Colonic mucosa (tissue), 4 donors: ENCODE measurements at regions not wholly inside any gene's neighbourhood (a gene's known extent, or its start where the extent isn't known, plus 50 kb on each side); places are given as distances from the start of the nearest gene placed in this dataset.

ENCODE experiments used
- DNase-seq: peaks from one replicate; pipeline ENCODE4 v3.0.0-alpha.2; 2020
- H3K27ac ChIP-seq: fragments of 200-600 bp; one replicate; pipeline ENCODE4 v1.8.0; 2021
- H3K27me3 ChIP-seq: fragments of 200-600 bp; one replicate; pipeline ENCODE4 v1.8.0; 2021
- H3K36me3 ChIP-seq: fragments of 200-600 bp; one replicate; pipeline ENCODE4 v1.8.0; 2021
- H3K4me1 ChIP-seq: fragments of 200-600 bp; one replicate; pipeline ENCODE4 v1.8.0; 2021; ENCODE audit warnings: mild to moderate bottlenecking
- H3K4me3 ChIP-seq: fragments of 200-600 bp; one replicate; pipeline ENCODE4 v1.8.0; 2021
- H3K9ac ChIP-seq, 2 donors: one replicate each; pipeline ENCODE4 v1.7.0; 2013; ENCODE audit warnings: control low read depth in 2 of 2, low read depth in 2 of 2, low read length in 2 of 2
- H3K9me3 ChIP-seq: fragments of 200-600 bp; one replicate; pipeline ENCODE4 v1.8.0; 2021
- intact Hi-C: fragments of 100-400 bp; cut with DNase I; formaldehyde crosslinking; loops from one replicate; pipeline ENCODE4 v1.14.1; 2022
- TF ChIP-seq, protein P1 (sequence below): fragments of 200-600 bp; IDR thresholded peaks from one replicate; pipeline ENCODE4 v1.8.0; 2022; ENCODE audit warnings: antibody characterized with exemption, mild to moderate bottlenecking
- donor health status: healthy.
- donor health status: DM: no; HTN: no; CAD: no.
- donor health status: DM: no; HTN: no; CAD: no.

DNA sequence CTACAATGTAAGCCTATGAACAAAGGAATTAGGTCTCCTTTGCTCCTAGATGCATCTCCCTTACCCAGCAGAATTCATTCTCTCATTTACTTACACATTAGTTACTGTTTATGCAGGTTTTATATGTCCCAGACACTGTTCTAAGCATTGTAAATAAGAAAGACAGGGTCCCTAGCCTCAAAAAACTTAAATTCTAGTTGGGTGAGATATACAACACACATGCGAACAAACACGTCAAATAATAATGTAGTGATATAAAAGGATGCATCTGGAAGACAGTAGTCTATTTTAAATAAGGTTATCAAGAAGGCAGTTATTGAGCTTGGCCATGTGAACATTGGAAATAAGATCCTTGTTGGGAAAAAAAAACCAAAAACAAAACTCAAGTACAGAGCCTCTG lies 479.7 kb downstream of the DNAJB9 start:
- TF ChIP-seq, protein P1, sequence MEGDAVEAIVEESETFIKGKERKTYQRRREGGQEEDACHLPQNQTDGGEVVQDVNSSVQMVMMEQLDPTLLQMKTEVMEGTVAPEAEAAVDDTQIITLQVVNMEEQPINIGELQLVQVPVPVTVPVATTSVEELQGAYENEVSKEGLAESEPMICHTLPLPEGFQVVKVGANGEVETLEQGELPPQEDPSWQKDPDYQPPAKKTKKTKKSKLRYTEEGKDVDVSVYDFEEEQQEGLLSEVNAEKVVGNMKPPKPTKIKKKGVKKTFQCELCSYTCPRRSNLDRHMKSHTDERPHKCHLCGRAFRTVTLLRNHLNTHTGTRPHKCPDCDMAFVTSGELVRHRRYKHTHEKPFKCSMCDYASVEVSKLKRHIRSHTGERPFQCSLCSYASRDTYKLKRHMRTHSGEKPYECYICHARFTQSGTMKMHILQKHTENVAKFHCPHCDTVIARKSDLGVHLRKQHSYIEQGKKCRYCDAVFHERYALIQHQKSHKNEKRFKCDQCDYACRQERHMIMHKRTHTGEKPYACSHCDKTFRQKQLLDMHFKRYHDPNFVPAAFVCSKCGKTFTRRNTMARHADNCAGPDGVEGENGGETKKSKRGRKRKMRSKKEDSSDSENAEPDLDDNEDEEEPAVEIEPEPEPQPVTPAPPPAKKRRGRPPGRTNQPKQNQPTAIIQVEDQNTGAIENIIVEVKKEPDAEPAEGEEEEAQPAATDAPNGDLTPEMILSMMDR = no peak
- Histone ChIP-seq H3K9ac (no peak overlapping the region), H3K4me3 (no peak overlapping the region), H3K4me1 (no peaks in the 10 kb centered on the region), H3K27ac (no peak overlapping the region), H3K36me3 (no peaks in the 10 kb centered on the region), H3K27me3 (no peaks in the 10 kb centered on the region), H3K9me3 (no peaks in the 10 kb centered on the region)
- DNase-seq = no peak
- intact Hi-C loops = no loop called here

DNA sequence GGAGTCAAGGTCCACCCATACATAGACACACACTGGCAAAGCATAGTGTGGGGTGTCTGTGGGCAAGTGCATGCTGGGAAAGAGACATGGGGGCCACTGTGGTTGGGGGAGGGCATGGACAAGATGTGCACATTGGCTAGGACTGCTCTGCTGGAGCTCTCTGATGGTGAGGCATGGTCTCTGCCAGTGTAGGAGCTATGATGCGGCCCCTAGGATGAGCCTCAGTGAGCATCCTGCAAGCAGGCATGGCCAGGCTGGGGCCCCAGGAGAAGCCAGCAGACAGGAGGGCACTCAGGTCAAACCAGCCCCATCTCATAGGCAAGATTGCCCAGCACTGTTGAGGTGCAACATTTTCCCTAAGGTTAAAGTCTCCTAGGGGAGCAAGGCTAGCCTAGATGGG lies 489.4 kb downstream of the DNAJB9 start:
- intact Hi-C loops = no loop called here
- DNase-seq = no peak

DNA sequence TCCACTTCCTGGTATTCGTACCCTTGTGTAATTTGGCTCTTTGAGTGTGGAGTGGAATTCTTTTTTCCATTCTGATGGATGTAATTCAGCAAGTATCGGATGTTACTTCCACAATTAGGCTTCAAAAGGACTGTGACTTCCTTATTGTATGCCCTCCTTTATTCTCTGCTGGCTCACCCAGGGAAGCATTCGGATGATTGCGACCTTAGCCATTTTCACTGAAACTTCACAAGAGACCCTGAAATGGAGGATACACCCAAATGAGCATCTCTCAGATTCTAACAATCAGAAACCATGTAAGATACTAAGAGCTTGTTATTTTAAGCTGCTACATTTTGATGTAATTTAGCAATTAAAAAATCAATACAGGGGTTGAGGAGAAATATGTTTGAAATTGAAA lies 493.1 kb downstream of the DNAJB9 start:
- Histone ChIP-seq H3K27me3 (no peaks in the 10 kb centered on the region), H3K9ac (no peak overlapping the region), H3K27ac (no peak overlapping the region), H3K4me3 (no peak overlapping the region), H3K9me3 (no peaks in the 10 kb centered on the region), H3K36me3 (no peaks in the 10 kb centered on the region), H3K4me1 (no peaks in the 10 kb centered on the region)
- intact Hi-C loops = no loop called here
- TF ChIP-seq, protein P1 = no peak
- no peak for DNase-seq

More for the DNA sequence above, 489.4 kb downstream of the DNAJB9 start:
- Histone ChIP-seq H3K4me3 (no peak overlapping the region), H3K36me3 (no peaks in the 10 kb centered on the region), H3K9me3 (no peaks in the 10 kb centered on the region), H3K9ac (no peak overlapping the region), H3K4me1 (no peaks in the 10 kb centered on the region), H3K27ac (no peak overlapping the region), H3K27me3 (no peaks in the 10 kb centered on the region)
- TF ChIP-seq, protein P1 = no peak

DNA sequence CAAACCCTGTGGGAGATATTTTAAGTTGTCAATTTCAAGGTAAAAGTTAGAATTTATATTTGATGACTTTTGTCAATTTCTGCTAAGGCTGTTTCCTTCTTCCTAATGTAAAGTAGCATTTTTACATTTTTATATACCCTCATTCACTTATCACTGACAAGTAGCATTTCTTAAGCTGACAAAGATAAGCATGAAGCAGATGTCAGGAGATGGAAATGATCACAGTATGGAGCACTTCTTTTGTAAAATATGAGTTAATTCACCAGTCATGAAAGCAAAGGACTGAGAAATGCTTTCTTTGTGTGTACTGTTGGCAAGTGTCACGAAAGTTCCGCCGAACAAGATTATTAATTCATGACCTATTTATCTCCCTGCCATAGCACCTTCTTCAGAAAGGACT lies 503.9 kb downstream of the DNAJB9 start:
- no peak for DNase-seq
- intact Hi-C loops = no loop called here
- Histone ChIP-seq H3K4me3 (no peak overlapping the region), H3K36me3 (no peaks in the 10 kb centered on the region), H3K27me3 (no peaks in the 10 kb centered on the region), H3K9ac (no peak overlapping the region), H3K9me3 (no peaks in the 10 kb centered on the region), H3K27ac (no peak overlapping the region), H3K4me1 (no peaks in the 10 kb centered on the region)
- TF ChIP-seq, protein P1 = no peak

DNA sequence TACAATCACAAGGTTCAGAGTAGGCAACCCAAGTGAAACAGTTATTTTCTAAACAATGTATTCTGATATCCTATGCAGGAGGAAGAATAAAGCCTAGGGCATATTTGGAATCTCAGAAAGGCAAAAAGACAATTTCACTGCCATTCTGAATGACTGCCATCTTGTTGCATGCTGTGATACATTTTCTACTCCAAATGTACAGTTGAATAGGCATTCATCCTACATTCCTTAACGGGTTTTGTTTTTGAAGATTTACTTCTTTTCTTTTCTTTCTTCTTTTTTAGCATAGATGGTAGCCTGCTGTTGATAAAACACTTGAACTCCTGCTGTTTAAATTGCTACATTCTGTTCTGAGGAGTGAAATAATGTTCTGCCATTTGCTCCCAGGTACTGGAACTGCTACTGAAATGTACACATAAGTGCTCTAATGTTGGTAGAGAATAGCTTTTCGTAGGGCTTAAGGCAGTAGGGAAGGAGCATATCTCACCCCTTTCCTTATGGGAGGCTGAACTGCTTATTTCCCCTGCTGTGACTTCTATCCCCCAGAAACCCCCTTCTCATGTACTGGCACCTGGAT lies 506.8 kb downstream of the DNAJB9 start:
- Histone ChIP-seq H3K27ac (no peak overlapping the region), H3K4me1 (no peaks in the 10 kb centered on the region), H3K9me3 (no peaks in the 10 kb centered on the region), H3K27me3 (no peaks in the 10 kb centered on the region), H3K36me3 (no peaks in the 10 kb centered on the region), H3K4me3 (no peak overlapping the region), H3K9ac (no peak overlapping the region)
- TF ChIP-seq, protein P1 = no peak
- intact Hi-C loops = no loop called here
- DNase-seq = no peak
